ENCODE measurements at regions not wholly inside any gene's neighbourhood (a gene's known extent, or its start where the extent isn't known, plus 50 kb on each side); places are given as distances from the start of the nearest gene placed in this dataset.
A peak's percentile ranks its signal among the peaks of the same experiment; 100 is the strongest.
"Not testable (repeated sequence)": the region's sequence is repeated elsewhere in the genome, so short reads cannot be mapped to it uniquely, and the experiment has no call there.

- not testable (repeated sequence) for DNase-seq (ENCODE audit: low read depth in 1 of 2, low spot score in 1 of 2)
Observed at GRCh38 chr5:2070787-2071186, 188.1 kb upstream of the IRX4 start.

- DNase-seq (ENCODE audit: low read depth in 1 of 2, low spot score in 1 of 2): no peak
Observed at GRCh38 chr5:2068531-2068930, 185.8 kb upstream of the IRX4 start.

DNA sequence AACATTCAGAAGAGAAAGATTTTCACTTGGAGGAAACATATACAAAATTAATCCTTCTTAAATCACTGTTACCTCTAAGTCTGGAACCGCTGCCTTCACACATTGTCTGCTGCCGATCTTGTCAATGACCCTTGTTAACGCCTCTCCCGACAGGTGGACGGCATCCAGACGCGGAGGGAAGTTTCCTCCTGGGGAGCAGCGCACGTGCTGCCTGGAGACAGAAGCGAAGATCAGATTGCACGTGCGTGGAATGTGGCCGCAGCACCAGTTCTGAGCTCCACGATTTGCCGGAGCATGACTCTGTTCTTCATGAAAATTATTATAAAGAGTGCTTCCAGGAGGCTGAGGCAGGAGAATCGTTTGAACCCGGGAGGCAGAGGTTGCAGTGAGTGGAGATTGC lies 183.6 kb upstream of the IRX4 start:
- DNase-seq (ENCODE audit: low read depth in 1 of 2, low spot score in 1 of 2): no peak

GRCh38 chr5:2063380-2063779 lies 180.7 kb upstream of the IRX4 start:
- not testable (repeated sequence) for DNase-seq (ENCODE audit: low read depth in 1 of 2, low spot score in 1 of 2)

DNA sequence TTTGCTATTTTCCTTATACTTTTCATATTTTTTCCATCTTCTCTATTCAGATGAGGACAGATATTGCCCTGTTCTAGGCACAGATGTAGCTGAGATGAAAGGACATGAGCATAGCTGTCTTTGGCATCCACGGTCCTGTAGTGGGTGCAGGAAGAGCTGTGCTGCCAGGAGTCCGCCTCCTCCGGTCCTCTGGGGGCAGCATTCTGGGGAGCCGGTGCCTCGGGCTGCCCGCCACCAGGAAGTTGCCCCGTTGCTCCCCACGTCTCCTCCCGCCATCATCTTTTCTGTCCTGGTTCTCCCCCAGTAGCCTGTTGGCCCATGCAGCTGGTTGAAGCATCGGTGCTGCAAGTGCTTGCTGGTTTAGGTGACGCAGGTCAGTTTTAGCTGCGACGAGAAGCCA lies 170.0 kb upstream of the IRX4 start:
- no peak for DNase-seq (ENCODE audit: low read depth in 1 of 2, low spot score in 1 of 2)

GRCh38 chr5:2049876-2050275 lies 167.2 kb upstream of the IRX4 start:
- DNase-seq (ENCODE audit: low read depth in 1 of 2, low spot score in 1 of 2): no peak

DNA sequence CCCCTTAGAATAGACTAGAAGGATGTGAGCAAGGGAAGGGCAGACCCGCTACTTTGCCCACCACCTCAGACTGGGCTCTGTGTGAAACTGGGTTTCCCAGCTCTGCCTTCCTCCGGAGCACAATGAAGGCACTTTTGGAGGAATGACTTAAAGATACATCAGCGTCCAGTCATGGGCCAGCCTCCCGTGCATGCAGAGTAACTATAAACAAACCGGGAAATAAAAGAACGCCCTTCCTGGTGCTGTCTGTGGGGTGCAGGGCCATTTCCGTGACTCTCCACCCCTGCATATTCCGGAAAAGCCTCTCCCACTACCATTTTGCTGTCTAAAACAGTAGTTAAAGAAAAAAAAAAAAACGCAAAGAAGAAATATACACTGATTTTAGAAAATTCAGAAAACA lies 165.9 kb upstream of the IRX4 start:
- DNase-seq (ENCODE audit: low read depth in 1 of 2, low spot score in 1 of 2): no peak

DNA sequence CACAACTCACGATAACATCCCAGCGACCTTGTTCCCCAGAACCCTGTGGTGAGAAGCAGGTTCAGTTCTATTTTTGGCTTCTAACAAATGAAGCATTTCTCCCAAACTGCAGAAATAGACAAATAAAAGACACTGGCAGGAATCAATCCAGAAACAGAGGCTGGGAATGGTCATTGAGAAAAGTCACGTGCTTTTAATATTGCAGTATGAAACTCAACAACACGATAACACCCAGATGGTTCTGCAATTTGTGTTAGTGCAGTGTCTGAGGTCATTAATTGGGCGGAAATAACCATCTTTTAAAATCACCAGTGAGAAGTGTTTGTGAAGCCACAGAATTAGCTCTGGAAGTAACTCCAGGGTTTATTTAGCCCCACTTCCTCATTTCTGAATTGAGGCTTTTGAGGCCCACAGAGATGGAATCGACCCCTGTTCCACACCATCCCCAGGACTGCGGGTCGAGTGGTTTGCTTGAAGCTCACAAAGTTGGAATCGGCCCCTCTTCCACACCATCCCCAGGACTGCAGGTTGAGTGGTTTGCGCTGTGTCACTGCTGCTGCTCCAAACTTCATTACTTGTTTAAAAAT lies 164.7 kb upstream of the IRX4 start:
- DNase-seq (ENCODE audit: low read depth in 1 of 2, low spot score in 1 of 2): no peak

GRCh38 chr5:2044041-2044440 lies 161.3 kb upstream of the IRX4 start:
- DNase-seq (ENCODE audit: low read depth in 1 of 2, low spot score in 1 of 2): no peak

DNA sequence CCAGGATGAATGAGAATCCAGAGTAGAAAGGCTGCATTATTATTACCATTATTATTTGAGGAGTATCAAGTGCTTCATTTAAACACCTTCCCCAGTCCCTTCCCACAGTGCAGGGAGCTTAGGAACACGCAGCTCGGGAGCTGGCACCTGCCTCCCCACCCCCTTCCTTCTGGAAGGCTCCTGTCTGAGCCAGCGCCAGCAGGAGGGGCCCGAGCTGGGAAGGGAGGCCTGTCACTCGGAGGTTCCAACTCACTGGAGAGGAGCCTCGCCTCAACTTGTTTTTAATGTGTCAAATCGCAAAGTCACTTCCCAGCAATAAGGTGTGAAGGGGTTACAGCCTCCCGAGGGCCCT lies 156.4 kb upstream of the IRX4 start:
- no peak for DNase-seq (ENCODE audit: low read depth in 1 of 2, low spot score in 1 of 2)

DNA sequence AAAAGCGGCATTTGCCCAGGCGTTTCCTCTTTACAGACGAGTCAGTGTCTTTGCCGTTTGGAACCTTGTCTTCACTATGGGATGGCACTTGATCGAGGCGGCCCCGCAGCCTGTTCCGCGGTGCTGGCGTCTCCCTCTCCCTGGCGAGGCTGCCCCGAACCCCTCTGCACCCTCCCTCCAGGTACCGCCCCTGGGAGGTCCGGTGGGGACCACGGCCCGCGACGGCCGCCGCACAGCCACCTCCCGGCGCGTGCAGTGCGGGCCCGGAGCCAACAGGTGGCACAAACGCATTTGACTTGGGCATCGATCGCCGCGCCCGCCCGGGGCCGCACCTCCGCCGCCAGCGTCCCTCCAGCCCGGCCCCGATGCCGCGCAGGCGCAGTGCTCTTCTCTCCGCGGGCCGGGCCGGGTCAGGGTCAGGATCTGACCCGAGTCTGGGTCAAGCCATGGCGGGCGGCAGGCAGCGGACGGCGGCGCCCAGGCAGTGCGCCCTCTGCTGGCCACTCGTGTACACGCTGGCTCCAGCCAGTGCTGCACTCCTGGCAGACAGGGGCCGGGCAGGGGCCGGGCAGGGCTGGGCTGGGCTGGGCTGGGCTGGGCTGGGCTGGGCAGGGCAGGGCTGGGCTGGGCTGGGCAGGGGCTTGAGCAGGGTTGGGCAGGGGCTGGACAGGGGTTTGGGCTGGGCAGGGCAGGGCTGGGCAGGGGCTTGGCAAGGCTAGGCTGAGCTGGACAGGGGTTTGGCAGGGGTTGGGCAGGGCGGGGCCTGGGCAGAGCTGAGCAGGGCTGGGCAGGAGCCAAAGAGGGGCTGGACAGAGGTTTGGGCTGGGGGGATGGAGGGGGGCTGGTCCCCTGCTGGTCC lies 155.8 kb upstream of the IRX4 start:
- DNase-seq (ENCODE audit: low read depth in 1 of 2, low spot score in 1 of 2): peak; percentile 29 to 43

- no peak for DNase-seq (ENCODE audit: low read depth in 1 of 2, low spot score in 1 of 2)
Observed at GRCh38 chr5:2036885-2037284, 154.2 kb upstream of the IRX4 start.

DNA sequence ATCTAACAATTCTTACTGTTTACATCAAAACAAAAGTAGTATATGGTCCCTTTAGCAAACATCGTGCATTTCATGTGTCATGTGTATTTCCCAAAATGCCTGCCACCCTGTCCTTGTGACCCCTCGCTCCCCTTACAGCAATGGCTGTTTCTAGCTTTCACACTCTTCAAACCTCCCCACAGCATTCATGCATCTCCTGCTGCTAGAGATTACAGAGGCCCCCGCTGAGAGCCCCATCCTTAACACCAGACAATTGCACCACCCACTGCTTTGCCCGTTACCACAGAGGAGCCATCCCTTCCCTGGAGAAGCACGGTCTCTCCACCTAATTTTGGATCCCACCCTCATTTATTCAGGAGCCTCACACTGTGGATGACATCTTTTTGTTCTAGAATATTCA lies 149.7 kb upstream of the IRX4 start:
- DNase-seq (ENCODE audit: low read depth in 1 of 2, low spot score in 1 of 2): no peak

GRCh38 chr5:2031581-2031980 lies 148.9 kb upstream of the IRX4 start:
- DNase-seq (ENCODE audit: low read depth in 1 of 2, low spot score in 1 of 2): no peak

DNA sequence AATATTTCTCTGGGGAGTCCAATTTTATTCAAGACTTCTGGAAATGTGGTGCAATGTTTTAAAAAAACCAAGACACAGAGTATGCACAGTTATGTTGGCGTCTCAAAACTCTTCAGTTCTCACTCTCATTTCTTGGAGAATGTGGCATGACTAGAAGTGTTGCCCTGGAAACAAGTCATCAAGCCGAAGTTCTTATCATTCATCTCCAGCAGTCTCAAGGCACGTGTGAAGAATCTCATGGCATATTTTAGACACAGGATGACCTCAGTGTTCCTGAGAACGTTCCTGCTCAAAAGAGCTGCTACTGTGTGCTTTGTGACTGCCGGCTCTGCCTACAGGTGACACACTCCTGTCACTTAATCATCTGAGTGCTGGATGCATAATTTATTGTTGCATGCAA lies 147.4 kb upstream of the IRX4 start:
- DNase-seq (ENCODE audit: low read depth in 1 of 2, low spot score in 1 of 2): no peak

GRCh38 chr5:2029206-2029605 lies 146.5 kb upstream of the IRX4 start:
- DNase-seq (ENCODE audit: low read depth in 1 of 2, low spot score in 1 of 2): no peak

GRCh38 chr5:2027790-2028189 lies 145.1 kb upstream of the IRX4 start:
- no peak for DNase-seq (ENCODE audit: low read depth in 1 of 2, low spot score in 1 of 2)

DNA sequence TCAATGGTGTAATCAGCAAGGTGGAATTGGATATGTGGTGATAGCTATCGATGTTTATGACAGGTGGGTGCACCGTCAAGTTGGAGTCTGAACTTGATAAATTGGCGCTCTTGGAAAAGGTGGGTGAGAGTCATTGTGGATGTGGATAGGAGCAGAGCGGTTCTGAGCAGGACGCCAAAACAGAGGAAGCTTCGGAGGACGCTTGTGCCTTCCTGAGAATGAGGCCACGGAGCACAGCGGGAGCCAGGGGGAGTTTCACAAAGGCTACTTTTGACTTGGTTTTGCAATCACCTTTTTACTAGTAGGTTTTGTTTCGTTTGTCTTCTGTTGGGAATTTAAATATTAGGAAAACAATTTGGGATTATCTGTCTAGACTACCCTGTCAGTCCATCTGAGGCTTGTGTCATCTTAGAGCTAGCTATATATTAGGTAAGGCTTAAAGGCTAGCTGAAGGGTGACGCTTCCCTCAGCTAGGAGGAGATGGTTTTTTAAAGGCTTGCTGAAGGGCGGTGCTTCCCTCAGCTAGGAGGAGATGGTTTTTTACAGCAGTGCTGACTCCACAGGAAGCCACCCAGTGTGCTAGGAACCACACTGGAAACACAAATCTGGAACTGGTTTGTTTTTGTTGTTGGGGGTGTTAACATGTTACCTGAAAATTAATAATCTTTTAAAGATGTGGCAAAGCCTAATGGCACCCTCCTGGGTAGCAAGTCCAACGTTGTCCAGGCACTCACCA lies 142.4 kb upstream of the IRX4 start:
- no peak for DNase-seq (ENCODE audit: low read depth in 1 of 2, low spot score in 1 of 2)

DNA sequence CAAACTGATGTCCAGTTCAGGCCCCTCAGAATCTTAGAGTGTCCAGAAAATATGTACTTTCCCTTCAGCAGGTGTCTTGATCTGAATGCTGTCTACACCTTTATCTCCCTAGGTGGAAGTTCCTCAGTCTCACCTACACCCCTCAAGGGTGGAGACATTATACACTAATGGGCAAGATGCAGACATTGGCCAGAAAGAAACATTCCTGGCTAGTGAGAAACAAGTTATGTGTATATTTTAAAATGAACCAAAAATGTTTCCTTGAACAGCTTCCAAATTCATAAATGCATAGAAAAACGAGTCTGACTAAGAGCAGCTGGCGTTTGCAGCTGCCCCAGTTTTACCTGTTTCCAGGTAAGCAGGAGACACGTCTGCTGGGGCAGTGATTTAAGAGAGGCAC lies 140.5 kb upstream of the IRX4 start:
- DNase-seq (ENCODE audit: low read depth in 1 of 2, low spot score in 1 of 2): no peak

- DNase-seq (ENCODE audit: low read depth in 1 of 2, low spot score in 1 of 2): no peak
Observed at GRCh38 chr5:2022436-2022835, 139.7 kb upstream of the IRX4 start.

DNA sequence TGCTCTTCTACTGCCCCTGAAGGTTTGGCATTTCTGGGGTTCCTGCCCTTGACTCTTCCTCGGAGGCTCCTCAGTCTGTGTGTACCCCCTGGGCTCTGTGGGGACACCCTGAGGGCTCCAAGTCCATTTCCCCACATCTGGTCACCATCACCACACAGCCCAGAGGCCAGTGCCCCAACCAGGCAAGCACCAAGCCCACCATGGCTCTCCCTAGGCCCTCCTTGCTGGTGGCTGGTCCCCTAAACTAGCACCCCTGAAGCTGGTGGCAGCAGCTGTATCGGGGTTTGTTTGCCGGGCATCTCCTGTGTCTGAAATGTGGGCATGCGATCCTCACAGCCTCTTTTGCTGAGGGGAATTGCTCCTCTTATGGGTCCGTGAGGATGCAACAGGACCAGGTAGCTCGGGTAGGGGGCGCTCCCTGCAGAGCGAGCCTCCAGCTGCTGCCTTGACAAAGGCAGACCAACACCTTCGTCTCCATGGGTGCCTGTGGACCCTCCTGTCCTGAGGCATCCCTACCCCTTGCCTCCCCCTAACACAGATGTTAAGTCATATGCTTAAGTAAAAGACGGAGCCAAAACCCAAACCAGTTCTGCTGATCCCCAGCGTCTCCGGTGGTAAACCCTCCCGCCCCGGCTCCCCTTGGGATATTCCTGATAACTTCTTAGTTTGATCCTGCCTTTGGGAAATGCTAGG lies 138.9 kb upstream of the IRX4 start:
- no peak for DNase-seq (ENCODE audit: low read depth in 1 of 2, low spot score in 1 of 2)

DNA sequence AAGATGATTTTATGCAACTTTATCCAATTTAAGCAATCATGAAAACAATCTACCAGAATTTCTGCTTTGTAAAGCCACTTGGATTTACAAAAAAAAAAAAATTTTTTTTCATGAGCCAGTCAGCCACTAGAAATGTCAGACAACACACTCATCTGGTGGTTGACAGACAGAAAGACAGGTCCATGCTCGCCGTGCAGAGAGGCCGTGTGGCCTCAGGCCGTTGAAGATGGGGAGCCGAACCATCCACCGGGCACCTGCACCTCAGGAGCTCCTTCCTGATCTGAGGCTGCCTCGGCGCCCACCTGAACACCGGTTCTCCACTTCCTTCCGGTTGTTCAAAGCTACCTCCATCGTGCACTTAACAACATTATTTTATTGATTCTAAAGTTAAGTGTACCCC lies 138.0 kb upstream of the IRX4 start:
- no peak for DNase-seq (ENCODE audit: low read depth in 1 of 2, low spot score in 1 of 2)

Measured in stimulated activated CD4-positive, alpha-beta T cell treated with anti-CD3 and anti-CD28 coated beads, Interleukin-15, amount 100 ng/mL, for 1 hour (primary cell).